PFSK-1 (cell line): ENCODE measurements at regions not wholly inside any gene's neighbourhood (a gene's known extent, or its start where the extent isn't known, plus 50 kb on each side); places are given as distances from the start of the nearest gene placed in this dataset.

Experiments
- FOXP2 ChIP-seq: optimal IDR thresholded peaks from 2 replicates; pipeline ENCODE3; 2011; ENCODE audit warnings: borderline replicate concordance, control low read depth, inconsistent platforms; ENCODE audit not compliant: insufficient read depth; ENCODE audit errors: extremely low read length, extremely low read depth
- POLR2AphosphoS5 ChIP-seq: IDR thresholded peaks from 2 replicates; pipeline ENCODE4 v1.6.1; 2012; ENCODE audit warnings: low read depth, mild to moderate bottlenecking, control low read depth, low read length, moderate library complexity
- SIN3A ChIP-seq: IDR thresholded peaks from 2 replicates; pipeline ENCODE4 v1.6.1; 2012; ENCODE audit warnings: mild to moderate bottlenecking, low read length, moderate library complexity, borderline replicate concordance; ENCODE audit not compliant: insufficient read depth
- TAF1 ChIP-seq: IDR thresholded peaks from 2 replicates; pipeline ENCODE4 v1.6.1; 2012; ENCODE audit warnings: low read length, control low read depth, borderline replicate concordance; ENCODE audit not compliant: insufficient read depth
- TF ChIP-seq, protein P1 (sequence below), 2 experiments: IDR thresholded peaks; 2 replicates each; pipeline versions ENCODE4 v1.6.1 to v1.8.0; 2011 to 2012; ENCODE audit warnings: low read depth in 2 of 2, low read length in 2 of 2, control low read depth in 1 of 2, inconsistent platforms in 1 of 2, mild to moderate bottlenecking in 1 of 2, moderate library complexity in 1 of 2; ENCODE audit not compliant: insufficient read depth in 1 of 2

DNA sequence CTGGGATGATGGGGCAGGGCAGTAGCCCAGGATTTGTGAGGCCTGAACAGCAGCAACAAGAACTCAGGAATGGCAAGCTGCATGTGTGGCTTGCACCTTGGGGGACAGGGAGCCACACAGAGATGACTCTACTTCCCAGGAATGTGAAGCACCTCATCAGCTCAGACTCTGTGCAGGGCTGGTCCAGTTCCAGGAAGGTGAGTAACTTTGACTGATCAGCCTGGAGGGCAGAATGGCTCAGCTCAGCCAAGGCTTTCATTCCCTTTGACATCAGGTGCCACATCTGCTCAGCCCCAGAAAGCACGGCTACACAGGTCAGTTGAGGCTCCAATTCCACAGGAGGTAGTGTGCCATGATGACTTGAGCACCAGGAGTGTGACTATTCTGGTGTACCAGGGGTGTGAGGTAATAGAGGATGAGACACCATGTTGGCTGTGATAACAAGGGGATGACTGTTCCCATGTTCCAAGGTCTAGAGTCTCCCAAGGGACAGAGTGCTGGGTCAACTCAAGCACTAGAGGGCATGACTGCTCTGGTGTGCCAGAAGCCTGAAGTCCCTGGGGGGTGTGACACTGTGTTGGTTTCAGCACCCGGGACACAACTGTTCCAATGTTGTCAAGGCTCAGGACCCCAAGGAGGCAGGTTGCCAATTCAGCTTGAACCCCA, 625.8 kb upstream of the ADGRL2 start:
- TF ChIP-seq TAF1 (no peak), POLR2AphosphoS5 (no peak), SIN3A (no peak), FOXP2 (no peak)
- TF ChIP-seq, protein P1, sequence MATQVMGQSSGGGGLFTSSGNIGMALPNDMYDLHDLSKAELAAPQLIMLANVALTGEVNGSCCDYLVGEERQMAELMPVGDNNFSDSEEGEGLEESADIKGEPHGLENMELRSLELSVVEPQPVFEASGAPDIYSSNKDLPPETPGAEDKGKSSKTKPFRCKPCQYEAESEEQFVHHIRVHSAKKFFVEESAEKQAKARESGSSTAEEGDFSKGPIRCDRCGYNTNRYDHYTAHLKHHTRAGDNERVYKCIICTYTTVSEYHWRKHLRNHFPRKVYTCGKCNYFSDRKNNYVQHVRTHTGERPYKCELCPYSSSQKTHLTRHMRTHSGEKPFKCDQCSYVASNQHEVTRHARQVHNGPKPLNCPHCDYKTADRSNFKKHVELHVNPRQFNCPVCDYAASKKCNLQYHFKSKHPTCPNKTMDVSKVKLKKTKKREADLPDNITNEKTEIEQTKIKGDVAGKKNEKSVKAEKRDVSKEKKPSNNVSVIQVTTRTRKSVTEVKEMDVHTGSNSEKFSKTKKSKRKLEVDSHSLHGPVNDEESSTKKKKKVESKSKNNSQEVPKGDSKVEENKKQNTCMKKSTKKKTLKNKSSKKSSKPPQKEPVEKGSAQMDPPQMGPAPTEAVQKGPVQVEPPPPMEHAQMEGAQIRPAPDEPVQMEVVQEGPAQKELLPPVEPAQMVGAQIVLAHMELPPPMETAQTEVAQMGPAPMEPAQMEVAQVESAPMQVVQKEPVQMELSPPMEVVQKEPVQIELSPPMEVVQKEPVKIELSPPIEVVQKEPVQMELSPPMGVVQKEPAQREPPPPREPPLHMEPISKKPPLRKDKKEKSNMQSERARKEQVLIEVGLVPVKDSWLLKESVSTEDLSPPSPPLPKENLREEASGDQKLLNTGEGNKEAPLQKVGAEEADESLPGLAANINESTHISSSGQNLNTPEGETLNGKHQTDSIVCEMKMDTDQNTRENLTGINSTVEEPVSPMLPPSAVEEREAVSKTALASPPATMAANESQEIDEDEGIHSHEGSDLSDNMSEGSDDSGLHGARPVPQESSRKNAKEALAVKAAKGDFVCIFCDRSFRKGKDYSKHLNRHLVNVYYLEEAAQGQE (IDR thresholded peaks at IDR 0.05; ENCODE audit: insufficient read depth in 1 of 2, low read depth in 2 of 2, low read length in 2 of 2): no peak

DNA sequence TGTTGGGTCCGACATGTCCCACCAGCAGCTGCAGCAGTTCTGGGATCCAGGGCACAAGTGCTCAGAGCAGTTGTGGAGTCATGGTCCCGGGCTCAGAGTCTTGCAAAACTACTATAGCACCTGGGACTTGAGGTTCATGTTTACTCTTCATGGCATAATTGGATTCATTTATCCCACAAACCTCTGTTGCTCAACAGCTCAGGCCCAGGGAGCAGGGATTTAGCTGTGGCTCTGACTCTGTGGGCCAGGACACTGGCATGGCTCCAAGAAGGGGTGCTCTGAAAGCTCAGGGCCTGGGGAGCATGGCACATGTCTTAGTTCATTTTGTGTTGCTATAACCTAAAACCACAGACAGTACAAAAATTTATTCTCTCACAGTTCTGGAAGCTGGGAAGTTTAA, 626.7 kb upstream of the ADGRL2 start:
- TF ChIP-seq TAF1 (no peak), POLR2AphosphoS5 (no peak)

DNA sequence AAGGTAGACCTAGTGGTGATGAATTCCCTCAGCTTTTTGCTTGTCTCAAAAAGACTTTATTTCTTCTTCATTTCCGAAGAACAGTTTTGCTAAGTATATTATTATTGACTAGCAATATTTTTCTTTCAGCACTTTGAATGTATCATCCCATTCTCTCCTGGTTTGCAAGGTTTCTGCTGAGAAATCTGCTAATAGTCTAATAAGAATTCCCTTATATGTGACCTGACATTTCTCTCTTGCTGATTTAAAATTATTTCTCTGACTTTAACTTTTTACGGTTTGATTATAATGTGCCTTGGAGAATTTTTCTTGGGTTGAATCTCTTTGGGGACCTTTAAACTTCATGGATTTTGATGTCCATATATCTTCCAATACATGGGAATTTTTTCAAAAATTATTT, 628.3 kb upstream of the ADGRL2 start:
- no peak for TF ChIP-seq SIN3A
- TF ChIP-seq, protein P1 (IDR thresholded peaks at IDR 0.05; ENCODE audit: insufficient read depth in 1 of 2, low read depth in 2 of 2, low read length in 2 of 2): no peak
- no peak for TF ChIP-seq POLR2AphosphoS5
- no peak for TF ChIP-seq TAF1
- TF ChIP-seq FOXP2: no peak

DNA sequence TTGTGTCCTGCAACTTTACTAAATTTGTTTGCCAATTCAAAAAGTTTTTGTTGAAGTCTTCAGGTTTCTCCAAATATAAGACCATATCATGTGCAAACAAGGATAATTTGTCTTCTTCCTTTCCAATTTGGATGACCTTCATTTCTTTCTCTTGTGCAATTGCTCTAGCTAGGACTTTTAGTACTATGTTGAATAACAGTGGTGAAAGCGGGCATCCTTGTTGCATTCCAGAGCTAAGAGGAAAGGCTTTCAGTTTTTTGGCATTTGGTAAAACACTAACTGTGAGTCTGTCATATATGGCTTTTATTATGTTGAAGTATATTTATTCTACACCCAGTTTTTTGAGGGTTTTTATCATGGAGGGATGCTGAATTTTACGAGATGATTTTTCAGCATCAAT, 630.0 kb upstream of the ADGRL2 start:
- TF ChIP-seq FOXP2: no peak
- no peak for TF ChIP-seq TAF1
- TF ChIP-seq, protein P1 (IDR thresholded peaks at IDR 0.05; ENCODE audit: insufficient read depth in 1 of 2, low read depth in 2 of 2, low read length in 2 of 2): no peak
- TF ChIP-seq SIN3A: no peak
- no peak for TF ChIP-seq POLR2AphosphoS5

DNA sequence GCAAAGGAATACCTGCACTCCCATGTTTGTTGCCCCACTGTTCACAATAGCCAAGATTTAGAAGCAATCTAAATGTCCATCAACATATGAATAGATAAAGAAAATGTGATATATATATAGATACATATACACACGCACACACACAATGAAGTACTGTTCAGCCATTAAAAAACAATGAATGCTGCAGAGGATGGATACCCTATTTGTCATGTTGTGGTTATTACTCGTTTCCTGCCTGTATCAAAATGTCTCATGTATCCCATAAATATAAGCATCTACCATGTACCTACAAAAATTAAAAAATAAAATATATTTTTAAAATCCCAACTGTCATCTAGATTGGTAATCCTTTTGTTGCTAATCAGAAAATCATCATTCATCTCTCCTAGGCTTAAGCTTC, 634.8 kb upstream of the ADGRL2 start:
- no peak for TF ChIP-seq POLR2AphosphoS5
- TF ChIP-seq, protein P1 (IDR thresholded peaks at IDR 0.05; ENCODE audit: insufficient read depth in 1 of 2, low read depth in 2 of 2, low read length in 2 of 2): no peak
- no peak for TF ChIP-seq SIN3A
- TF ChIP-seq FOXP2: no peak
- TF ChIP-seq TAF1: no peak

DNA sequence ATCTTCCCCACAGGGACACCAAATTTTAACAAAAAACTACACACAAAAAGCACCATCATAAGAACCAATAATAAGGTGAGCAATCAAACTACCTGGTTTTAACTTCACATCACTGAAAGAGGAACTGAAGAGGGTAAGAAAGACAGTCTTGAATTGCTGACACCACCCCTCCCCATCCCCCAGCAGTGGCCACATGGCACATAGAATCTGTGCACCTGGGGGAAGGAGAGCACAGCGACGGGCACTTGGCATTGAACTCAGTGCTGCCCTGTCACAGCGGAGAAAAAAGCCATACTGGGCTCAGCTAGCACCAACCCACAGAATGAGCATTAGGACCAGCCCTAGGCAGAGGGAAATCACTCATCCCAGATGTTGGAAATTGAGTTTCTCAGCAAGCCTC, 640.0 kb upstream of the ADGRL2 start:
- no peak for TF ChIP-seq POLR2AphosphoS5
- TF ChIP-seq, protein P1 (IDR thresholded peaks at IDR 0.05; ENCODE audit: insufficient read depth in 1 of 2, low read depth in 2 of 2, low read length in 2 of 2): no peak
- TF ChIP-seq SIN3A: no peak
- TF ChIP-seq TAF1: no peak
- no peak for TF ChIP-seq FOXP2
